Neural progenitor cell (in vitro differentiated cells): ENCODE measurements at regions not wholly inside any gene's neighbourhood (a gene's known extent, or its start where the extent isn't known, plus 50 kb on each side); places are given as distances from the start of the nearest gene placed in this dataset.

ENCODE experiments used
- CTCF ChIP-seq: fragments of 200-600 bp; sonication (generic); IDR thresholded peaks from 2 replicates; pipeline ENCODE4 v1.5.1; 2017; ENCODE audit warnings: antibody characterized with exemption, mild to moderate bottlenecking
- EZH2 ChIP-seq: fragments of 200-600 bp; sonication (generic); IDR thresholded peaks from 2 replicates; pipeline ENCODE4 v1.6.1; 2017; ENCODE audit warnings: antibody characterized with exemption, mild to moderate bottlenecking, moderate library complexity
- EZH2phosphoT487 ChIP-seq: fragments of 200-600 bp; sonication (generic); IDR thresholded peaks from 2 replicates; pipeline ENCODE4 v1.6.1; 2017; ENCODE audit warnings: antibody characterized with exemption

- no peak for TF ChIP-seq CTCF
- no peak for TF ChIP-seq EZH2
- TF ChIP-seq EZH2phosphoT487: no peak
These were observed 156.5 kb upstream of the DKK2 start for GRCh38 chr4:107192601-107193000.
